ENCODE measurements at regions not wholly inside any gene's neighbourhood (a gene's known extent, or its start where the extent isn't known, plus 50 kb on each side); places are given as distances from the start of the nearest gene placed in this dataset.

DNA sequence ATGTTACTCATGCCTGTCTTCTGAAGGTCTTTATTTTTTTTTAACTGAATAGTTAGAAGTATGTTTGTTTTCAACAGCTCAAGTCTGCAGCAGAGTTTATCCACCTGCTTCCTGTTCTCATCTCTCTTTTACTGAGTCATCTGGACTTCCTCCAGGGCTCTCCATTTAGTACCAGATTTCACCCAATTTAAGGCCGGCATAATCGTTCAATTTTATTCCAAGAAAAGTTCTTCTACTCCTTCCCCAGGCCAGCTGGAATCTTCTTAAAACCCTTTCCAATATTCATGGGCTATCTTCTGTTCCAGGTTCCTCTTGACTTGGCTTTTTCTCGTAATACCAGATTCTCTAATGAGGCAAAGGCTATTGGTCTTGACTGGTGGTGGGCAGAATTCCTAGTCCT is 79.0 kb upstream of the LAMA2 start:
- peaks cover 10 to 14% of the 10 kb centered on the region in 2 experiments for H3K9me3 Mint-ChIP-seq
- H3K23ac ChIP-seq (ENCODE audit: insufficient read length, low read depth, low read length), result no peak overlapping the region
- no peak overlapping the region for H2BK20ac ChIP-seq (ENCODE audit: low read depth, low read length, poor library complexity, severe bottlenecking)
- H3K36me3 Mint-ChIP-seq (ENCODE audit: insufficient read depth in 1 of 3, low read depth in 3 of 3), result peaks cover 2 to 18% (median 2%) of the 10 kb centered on the region in 3 experiments; a peak in 3 of 7 replicates
- H3K27me3 Mint-ChIP-seq (ENCODE audit: low read depth), result no peaks in the 10 kb centered on the region
- no peak overlapping the region for H4K91ac ChIP-seq (ENCODE audit: insufficient read length, low read depth, low read length)
- no peak overlapping the region for H3K14ac ChIP-seq (ENCODE audit: insufficient read depth, low read length)
- H3K27me3 ChIP-seq (ENCODE audit: insufficient read depth, low read length), result no peaks in the 10 kb centered on the region
- H3K4ac ChIP-seq (ENCODE audit: low read depth, low read length), result no peak overlapping the region
- H3K79me2 ChIP-seq (ENCODE audit: insufficient read depth, low read length), result no peaks in the 10 kb centered on the region
- H2AFZ ChIP-seq (ENCODE audit: low read length), result no peak overlapping the region
- no peak overlapping the region for H4K8ac ChIP-seq (replicated peaks; ENCODE audit: insufficient read length, low read depth, low read length)
- H3K4me1 ChIP-seq (ENCODE audit: insufficient read depth, low read length), result no peaks in the 10 kb centered on the region
- DNase-seq, result no peak
- peak overlapping the region in 1 of 3 experiments; percentile 1; a peak in 1 of 7 replicates for H3K27ac Mint-ChIP-seq
- no peak overlapping the region for H3K4me2 ChIP-seq (ENCODE audit: insufficient read depth, insufficient read length, low read length)
- no peak overlapping the region for H2BK120ac ChIP-seq (ENCODE audit: low read depth, low read length, poor library complexity, severe bottlenecking)
- H3T11ph ChIP-seq (ENCODE audit: low read length), result no peak overlapping the region
- H2BK5ac ChIP-seq (ENCODE audit: insufficient read length, low read length), result no peak overlapping the region
- peaks cover 11 to 13% of the 10 kb centered on the region in 2 experiments for H3K4me1 Mint-ChIP-seq
- no peak overlapping the region for H3K27ac ChIP-seq (ENCODE audit: insufficient read length, low read depth, low read length)
- no peak overlapping the region for H3K18ac ChIP-seq (ENCODE audit: insufficient read length, low read depth, low read length)
- no peak overlapping the region for H2BK15ac ChIP-seq (ENCODE audit: low read depth, low read length)
- H4K20me1 ChIP-seq (ENCODE audit: control insufficient read depth, insufficient read depth, insufficient read length), result no peaks in the 10 kb centered on the region
- no peak overlapping the region for H3K56ac ChIP-seq (ENCODE audit: insufficient read length, low read depth, low read length)
- H2AK5ac ChIP-seq (ENCODE audit: insufficient read length, low read length), result no peak overlapping the region
- no peak overlapping the region for H3K4me3 Mint-ChIP-seq
- H3K9me3 ChIP-seq (ENCODE audit: control insufficient read depth, low read depth, low read length), result no peaks in the 10 kb centered on the region
- H4K5ac ChIP-seq (ENCODE audit: insufficient read length, low read depth, low read length), result no peak overlapping the region
- TF ChIP-seq, protein P1, sequence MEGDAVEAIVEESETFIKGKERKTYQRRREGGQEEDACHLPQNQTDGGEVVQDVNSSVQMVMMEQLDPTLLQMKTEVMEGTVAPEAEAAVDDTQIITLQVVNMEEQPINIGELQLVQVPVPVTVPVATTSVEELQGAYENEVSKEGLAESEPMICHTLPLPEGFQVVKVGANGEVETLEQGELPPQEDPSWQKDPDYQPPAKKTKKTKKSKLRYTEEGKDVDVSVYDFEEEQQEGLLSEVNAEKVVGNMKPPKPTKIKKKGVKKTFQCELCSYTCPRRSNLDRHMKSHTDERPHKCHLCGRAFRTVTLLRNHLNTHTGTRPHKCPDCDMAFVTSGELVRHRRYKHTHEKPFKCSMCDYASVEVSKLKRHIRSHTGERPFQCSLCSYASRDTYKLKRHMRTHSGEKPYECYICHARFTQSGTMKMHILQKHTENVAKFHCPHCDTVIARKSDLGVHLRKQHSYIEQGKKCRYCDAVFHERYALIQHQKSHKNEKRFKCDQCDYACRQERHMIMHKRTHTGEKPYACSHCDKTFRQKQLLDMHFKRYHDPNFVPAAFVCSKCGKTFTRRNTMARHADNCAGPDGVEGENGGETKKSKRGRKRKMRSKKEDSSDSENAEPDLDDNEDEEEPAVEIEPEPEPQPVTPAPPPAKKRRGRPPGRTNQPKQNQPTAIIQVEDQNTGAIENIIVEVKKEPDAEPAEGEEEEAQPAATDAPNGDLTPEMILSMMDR (conservative IDR thresholded peaks at IDR 0.05), result no peak
- H3K79me1 ChIP-seq (ENCODE audit: insufficient read depth, low read depth, low read length, poor library complexity, severe bottlenecking), result no peaks in the 10 kb centered on the region
- H2BK12ac ChIP-seq (ENCODE audit: insufficient read length, low read depth, low read length), result no peak overlapping the region
- no peak overlapping the region for H3K9ac ChIP-seq (ENCODE audit: extremely low read depth, insufficient read length, low read length)
- no CpG with 5 or more reads among the region's 3 CpGs for WGBS (ENCODE audit: extremely low coverage, insufficient read length, low lambda C conversion rate)
- no peaks in the 10 kb centered on the region for H3K23me2 ChIP-seq (ENCODE audit: insufficient read length, low read depth, low read length, poor library complexity, severe bottlenecking)
